ENCODE measurements at regions not wholly inside any gene's neighbourhood (a gene's known extent, or its start where the extent isn't known, plus 50 kb on each side); places are given as distances from the start of the nearest gene placed in this dataset.

GRCh38 chr2:155169317-155169716 is 470.8 kb downstream of the KCNJ3 start:
- TF ChIP-seq, protein P1, sequence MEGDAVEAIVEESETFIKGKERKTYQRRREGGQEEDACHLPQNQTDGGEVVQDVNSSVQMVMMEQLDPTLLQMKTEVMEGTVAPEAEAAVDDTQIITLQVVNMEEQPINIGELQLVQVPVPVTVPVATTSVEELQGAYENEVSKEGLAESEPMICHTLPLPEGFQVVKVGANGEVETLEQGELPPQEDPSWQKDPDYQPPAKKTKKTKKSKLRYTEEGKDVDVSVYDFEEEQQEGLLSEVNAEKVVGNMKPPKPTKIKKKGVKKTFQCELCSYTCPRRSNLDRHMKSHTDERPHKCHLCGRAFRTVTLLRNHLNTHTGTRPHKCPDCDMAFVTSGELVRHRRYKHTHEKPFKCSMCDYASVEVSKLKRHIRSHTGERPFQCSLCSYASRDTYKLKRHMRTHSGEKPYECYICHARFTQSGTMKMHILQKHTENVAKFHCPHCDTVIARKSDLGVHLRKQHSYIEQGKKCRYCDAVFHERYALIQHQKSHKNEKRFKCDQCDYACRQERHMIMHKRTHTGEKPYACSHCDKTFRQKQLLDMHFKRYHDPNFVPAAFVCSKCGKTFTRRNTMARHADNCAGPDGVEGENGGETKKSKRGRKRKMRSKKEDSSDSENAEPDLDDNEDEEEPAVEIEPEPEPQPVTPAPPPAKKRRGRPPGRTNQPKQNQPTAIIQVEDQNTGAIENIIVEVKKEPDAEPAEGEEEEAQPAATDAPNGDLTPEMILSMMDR (IDR thresholded peaks at IDR 0.05 in 4 of 5, conservative IDR thresholded peaks at IDR 0.05 in 1 of 5): no peak
- intact Hi-C loops (cut with DNase I; ENCODE audit: low total_unique reads): no loop called here
- in situ Hi-C loops (cut with MboI; ENCODE audit: low sequenced_read_pairs in 4 of 4): no loop called here
- Histone ChIP-seq H3K27ac (no peak overlapping the region), H3K4me3 (no peak overlapping the region), H3K9me3 (no peaks in the 10 kb centered on the region), H3K27me3 (no peaks in the 10 kb centered on the region), H3K4me1 (no peaks in the 10 kb centered on the region), H3K36me3 (no peaks in the 10 kb centered on the region)
- DNase-seq (no peak), ATAC-seq (no peak)

DNA sequence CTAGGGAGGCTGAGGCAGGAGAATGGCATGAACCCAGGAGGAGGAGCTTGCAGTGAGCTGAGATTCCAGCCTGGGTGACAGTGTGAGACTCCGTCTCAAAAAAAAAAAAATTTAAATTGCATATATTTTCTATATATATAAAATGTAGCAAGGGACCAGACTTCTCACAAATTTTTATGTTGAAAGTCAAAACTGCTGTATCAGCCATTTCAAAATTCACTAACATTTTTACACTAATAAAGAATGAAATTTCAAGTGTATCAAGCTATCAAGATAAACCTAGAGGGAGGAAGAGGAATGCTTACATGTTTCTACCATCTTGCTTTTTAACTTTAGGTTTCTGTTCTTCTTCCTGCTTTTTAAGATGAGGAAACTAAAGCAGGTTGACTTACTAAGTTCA is 464.0 kb downstream of the KCNJ3 start:
- H3K36me3 ChIP-seq: no peaks in the 10 kb centered on the region
- no peaks in the 10 kb centered on the region for H3K9me3 ChIP-seq
- ATAC-seq (no peak), DNase-seq (no peak)
- TF ChIP-seq, protein P1 (IDR thresholded peaks at IDR 0.05 in 4 of 5, conservative IDR thresholded peaks at IDR 0.05 in 1 of 5): no peak
- no peak for TF ChIP-seq POLR2A (IDR thresholded peaks at IDR 0.05)
- in situ Hi-C loops (cut with MboI; ENCODE audit: low sequenced_read_pairs in 4 of 4): no loop called here
- no peak overlapping the region for H3K27ac ChIP-seq
- H3K27me3 ChIP-seq: no peaks in the 10 kb centered on the region
- intact Hi-C loops (cut with DNase I; ENCODE audit: low total_unique reads): no loop called here
- no peak overlapping the region for H3K4me3 ChIP-seq
- no peaks in the 10 kb centered on the region for H3K4me1 ChIP-seq

DNA sequence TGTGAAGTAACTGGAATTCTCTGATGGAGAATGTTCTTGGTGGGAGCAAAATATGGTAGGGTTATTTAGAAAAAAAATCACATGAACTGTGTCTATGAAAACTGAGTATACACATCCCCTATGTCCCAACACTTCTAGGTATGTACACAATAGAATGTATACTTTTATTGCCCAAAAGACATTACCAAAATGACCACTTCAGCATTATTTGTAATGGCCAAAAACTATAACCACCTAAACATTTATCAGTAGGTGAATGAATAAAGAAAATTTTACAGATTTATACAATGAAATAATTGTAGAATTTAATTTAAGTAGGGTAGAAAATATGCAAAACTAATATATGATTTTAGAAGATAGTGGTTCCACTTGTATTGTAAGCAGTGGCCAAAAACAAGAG is 462.8 kb downstream of the KCNJ3 start:
- DNase-seq: no peak
- TF ChIP-seq POLR2A (IDR thresholded peaks at IDR 0.05): no peak
- TF ChIP-seq, protein P1 (IDR thresholded peaks at IDR 0.05 in 4 of 5, conservative IDR thresholded peaks at IDR 0.05 in 1 of 5): no peak
- no peaks in the 10 kb centered on the region for H3K9me3 ChIP-seq
- in situ Hi-C loops (cut with MboI; ENCODE audit: low sequenced_read_pairs in 4 of 4) (no loop called here), intact Hi-C loops (cut with DNase I; ENCODE audit: low total_unique reads) (loop anchor here (2.0 kb wide), 1 partner anchor 41 kb away; no protein-coding TSS in a partner anchor)
- no peaks in the 10 kb centered on the region for H3K27me3 ChIP-seq
- H3K27ac ChIP-seq: no peak overlapping the region
- no peaks in the 10 kb centered on the region for H3K4me1 ChIP-seq
- no peak overlapping the region for H3K4me3 ChIP-seq
- no peak for ATAC-seq
- no peaks in the 10 kb centered on the region for H3K36me3 ChIP-seq

DNA sequence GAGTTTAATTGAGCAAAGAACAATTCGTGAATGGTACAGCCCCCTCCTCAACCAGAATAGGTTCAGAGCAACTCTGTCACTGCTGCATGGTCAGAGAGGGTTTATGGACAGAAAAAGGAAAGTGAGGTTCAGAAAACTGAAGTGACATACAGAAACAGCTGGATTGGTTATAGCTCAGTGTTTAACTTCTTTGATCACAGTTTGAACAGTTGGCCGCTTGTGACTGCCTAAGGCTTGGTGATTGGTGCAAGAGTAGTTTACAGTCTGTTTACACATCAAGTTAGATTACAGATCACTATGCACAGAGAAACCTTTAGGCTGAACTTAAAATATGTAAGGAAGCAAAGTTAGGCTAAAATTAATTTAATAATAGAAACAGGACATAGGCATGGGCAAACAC is 459.2 kb downstream of the KCNJ3 start:
- no peak for ATAC-seq
- intact Hi-C loops (cut with DNase I; ENCODE audit: low total_unique reads): no loop called here

GRCh38 chr2:155157065-155157464 is 458.6 kb downstream of the KCNJ3 start:
- H3K27me3 ChIP-seq: no peaks in the 10 kb centered on the region
- H3K27ac ChIP-seq: no peak overlapping the region
- TF ChIP-seq, protein P1 (IDR thresholded peaks at IDR 0.05 in 4 of 5, conservative IDR thresholded peaks at IDR 0.05 in 1 of 5): no peak
- no peak for TF ChIP-seq POLR2A (IDR thresholded peaks at IDR 0.05)
- no peaks in the 10 kb centered on the region for H3K9me3 ChIP-seq
- H3K4me3 ChIP-seq: no peak overlapping the region
- no peaks in the 10 kb centered on the region for H3K4me1 ChIP-seq
- DNase-seq (no peak), ATAC-seq (no peak)
- in situ Hi-C loops (cut with MboI; ENCODE audit: low sequenced_read_pairs in 4 of 4): no loop called here
- intact Hi-C loops (cut with DNase I; ENCODE audit: low total_unique reads): no loop called here
- no peaks in the 10 kb centered on the region for H3K36me3 ChIP-seq

More for the DNA sequence above, 459.2 kb downstream of the KCNJ3 start:
- Histone ChIP-seq H3K27me3 (no peaks in the 10 kb centered on the region), H3K9me3 (no peaks in the 10 kb centered on the region), H3K36me3 (no peaks in the 10 kb centered on the region), H3K4me1 (no peaks in the 10 kb centered on the region), H3K27ac (no peak overlapping the region), H3K4me3 (no peak overlapping the region)
- in situ Hi-C loops (cut with MboI; ENCODE audit: low sequenced_read_pairs in 4 of 4): no loop called here
- TF ChIP-seq POLR2A (IDR thresholded peaks at IDR 0.05): no peak
- TF ChIP-seq, protein P1 (IDR thresholded peaks at IDR 0.05 in 4 of 5, conservative IDR thresholded peaks at IDR 0.05 in 1 of 5): no peak
- DNase-seq: no peak
